CD14-positive monocyte (primary cell): ENCODE measurements at regions not wholly inside any gene's neighbourhood (a gene's known extent, or its start where the extent isn't known, plus 50 kb on each side); places are given as distances from the start of the nearest gene placed in this dataset.
"Not testable (repeated sequence)": the region's sequence is repeated elsewhere in the genome, so short reads cannot be mapped to it uniquely, and the experiment has no call there.

Experiments
- DNase-seq, 3 donors: peaks; one replicate each; pipeline ENCODE4 v3.0.0-alpha.2; 2011 to 2022
- H2AFZ ChIP-seq: 2 replicates; pipeline ENCODE4 v1.6.0; 2012; ENCODE audit warnings: mild to moderate bottlenecking, low read depth, low read length, inconsistent platforms; ENCODE audit not compliant: insufficient read depth, poor library complexity, severe bottlenecking
- H3K27ac ChIP-seq, 2 donors: 1 replicate in 1 of 2; 2 replicates in 1 of 2; pipeline ENCODE4 v1.5.1; 2012 to 2013; ENCODE audit warnings: low read length in 2 of 2, control low read depth in 1 of 2, inconsistent platforms in 1 of 2, low read depth in 1 of 2, mild to moderate bottlenecking in 1 of 2
- H3K27me3 ChIP-seq, 2 donors: one replicate each; pipeline versions ENCODE4 v1.6.0 to v1.6.1; 2011 to 2013; ENCODE audit warnings: low read length in 2 of 2; ENCODE audit not compliant: control insufficient read depth in 2 of 2, insufficient read depth in 2 of 2
- H3K36me3 ChIP-seq, 2 donors: replicated peaks in 1 of 2; 1 replicate in 1 of 2; 2 replicates in 1 of 2; pipeline versions ENCODE4 v1.5.1 to v1.6.1; 2012 to 2013; ENCODE audit warnings: low read length in 2 of 2, control low read depth in 1 of 2, inconsistent platforms in 1 of 2, mild to moderate bottlenecking in 1 of 2; ENCODE audit not compliant: insufficient read depth in 2 of 2, control insufficient read depth in 1 of 2
- H3K4me1 ChIP-seq, 2 donors: 1 replicate in 1 of 2; 2 replicates in 1 of 2; pipeline versions ENCODE4 v1.5.1 to v1.6.1; 2012 to 2013; ENCODE audit warnings: low read length in 2 of 2, control low read depth in 1 of 2, inconsistent platforms in 1 of 2, mild to moderate bottlenecking in 1 of 2, moderate library complexity in 1 of 2; ENCODE audit not compliant: insufficient read depth in 2 of 2, control insufficient read depth in 1 of 2
- H3K4me2 ChIP-seq: replicated peaks from 2 replicates; pipeline ENCODE3; 2012; ENCODE audit warnings: low read length, moderate library complexity, mild to moderate bottlenecking; ENCODE audit not compliant: poor library complexity, severe bottlenecking; ENCODE audit errors: extremely low read depth
- H3K4me3 ChIP-seq, 3 experiments: fragments of 200-600 bp in 1 of 3; sonication (generic) in 1 of 3; replicated peaks in 1 of 3; 1 replicate in 2 of 3; 2 replicates in 1 of 3; pipeline ENCODE4 v1.5.1; 2011 to 2013; ENCODE audit warnings: low read length in 3 of 3, mild to moderate bottlenecking in 3 of 3, control low read depth in 2 of 3, low read depth in 2 of 3, inconsistent platforms in 1 of 3, moderate library complexity in 1 of 3
- H3K79me2 ChIP-seq: 2 replicates; pipeline ENCODE4 v1.6.0; 2012; ENCODE audit warnings: mild to moderate bottlenecking, control low read depth, inconsistent platforms, low read length, moderate library complexity; ENCODE audit not compliant: insufficient read depth
- H3K9ac ChIP-seq: 2 replicates; pipeline ENCODE4 v1.6.0; 2017; ENCODE audit warnings: low read length, mild to moderate bottlenecking; ENCODE audit not compliant: insufficient read depth, poor library complexity, severe bottlenecking
- H3K9me3 ChIP-seq, 2 donors: replicated peaks in 1 of 2; 1 replicate in 1 of 2; 2 replicates in 1 of 2; pipeline versions ENCODE4 v1.5.1 to v1.6.1; 2012 to 2013; ENCODE audit warnings: low read length in 2 of 2, control low read depth in 1 of 2; ENCODE audit not compliant: control insufficient read depth in 1 of 2, insufficient read depth in 1 of 2
- H4K20me1 ChIP-seq: 2 replicates; pipeline ENCODE4 v1.6.0; 2012; ENCODE audit warnings: mild to moderate bottlenecking, low read length, control low read depth, moderate library complexity; ENCODE audit not compliant: insufficient read depth
- H3K27ac Mint-ChIP-seq, 7 donors: one replicate each; pipeline ENCODE4 v1.8.0; 2020; ENCODE audit warnings: mild to moderate bottlenecking in 7 of 7, mixed read lengths in 7 of 7, moderate library complexity in 6 of 7, inconsistent platforms in 2 of 7
- H3K27me3 Mint-ChIP-seq, 3 donors: one replicate each; pipeline ENCODE4 v1.8.0; 2021 to 2022; ENCODE audit warnings: low read depth in 3 of 3, mild to moderate bottlenecking in 3 of 3, mixed read lengths in 3 of 3, moderate library complexity in 3 of 3, inconsistent platforms in 1 of 3
- H3K36me3 Mint-ChIP-seq, 2 donors: one replicate each; pipeline ENCODE4 v1.8.0; 2020; ENCODE audit warnings: mixed read lengths in 2 of 2, inconsistent platforms in 1 of 2, mild to moderate bottlenecking in 1 of 2
- H3K4me1 Mint-ChIP-seq: one replicate; pipeline ENCODE4 v1.8.0; 2020; ENCODE audit warnings: mild to moderate bottlenecking, mixed read lengths
- H3K4me3 Mint-ChIP-seq, 2 donors: one replicate each; pipeline ENCODE4 v1.8.0; 2020; ENCODE audit warnings: mild to moderate bottlenecking in 2 of 2, mixed read lengths in 2 of 2, moderate library complexity in 1 of 2
- H3K9me3 Mint-ChIP-seq, 7 donors: one replicate each; pipeline ENCODE4 v1.8.0; 2020 to 2022; ENCODE audit warnings: mixed read lengths in 7 of 7, mild to moderate bottlenecking in 6 of 7, moderate library complexity in 6 of 7, inconsistent platforms in 2 of 7
- WGBS: methylation state at CpG from one replicate; pipeline ENCODE4 v1.1.5; 2013; ENCODE audit warnings: missing lambda C conversion rate; ENCODE audit not compliant: insufficient coverage; 5-methylcytosine and 5-hydroxymethylcytosine counted together
- intact Hi-C, 2 donors: fragments of 100-400 bp; cut with micrococcal nuclease; formaldehyde crosslinking; loops; one replicate each; pipeline versions ENCODE4 v1.15.0 to v1.15.1; 2023
- TF ChIP-seq, protein P1 (sequence below): fragments of 200-600 bp; IDR thresholded peaks from one replicate; pipeline ENCODE4 v1.8.0; 2022; ENCODE audit warnings: antibody characterized with exemption, mild to moderate bottlenecking

- H3K79me2 ChIP-seq: no peaks in the 10 kb centered on the region
- H3K9me3 ChIP-seq: peaks cover 0 to 7% of the 10 kb centered on the region in 2 donors
- no peaks in the 10 kb centered on the region for H3K36me3 ChIP-seq
- H3K9me3 Mint-ChIP-seq: peaks cover 8 to 24% (median 9%) of the 10 kb centered on the region in 7 donors
- H2AFZ ChIP-seq: no peak overlapping the region
- H3K4me3 ChIP-seq: no peak overlapping the region
- no peak for DNase-seq
- intact Hi-C loops: no loop called here
- TF ChIP-seq, protein P1, sequence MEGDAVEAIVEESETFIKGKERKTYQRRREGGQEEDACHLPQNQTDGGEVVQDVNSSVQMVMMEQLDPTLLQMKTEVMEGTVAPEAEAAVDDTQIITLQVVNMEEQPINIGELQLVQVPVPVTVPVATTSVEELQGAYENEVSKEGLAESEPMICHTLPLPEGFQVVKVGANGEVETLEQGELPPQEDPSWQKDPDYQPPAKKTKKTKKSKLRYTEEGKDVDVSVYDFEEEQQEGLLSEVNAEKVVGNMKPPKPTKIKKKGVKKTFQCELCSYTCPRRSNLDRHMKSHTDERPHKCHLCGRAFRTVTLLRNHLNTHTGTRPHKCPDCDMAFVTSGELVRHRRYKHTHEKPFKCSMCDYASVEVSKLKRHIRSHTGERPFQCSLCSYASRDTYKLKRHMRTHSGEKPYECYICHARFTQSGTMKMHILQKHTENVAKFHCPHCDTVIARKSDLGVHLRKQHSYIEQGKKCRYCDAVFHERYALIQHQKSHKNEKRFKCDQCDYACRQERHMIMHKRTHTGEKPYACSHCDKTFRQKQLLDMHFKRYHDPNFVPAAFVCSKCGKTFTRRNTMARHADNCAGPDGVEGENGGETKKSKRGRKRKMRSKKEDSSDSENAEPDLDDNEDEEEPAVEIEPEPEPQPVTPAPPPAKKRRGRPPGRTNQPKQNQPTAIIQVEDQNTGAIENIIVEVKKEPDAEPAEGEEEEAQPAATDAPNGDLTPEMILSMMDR: no peak
- H3K27ac Mint-ChIP-seq: peak overlapping the region in 1 of 7 donors; percentile 6
- no peak overlapping the region for H3K27ac ChIP-seq
- H3K9ac ChIP-seq: no peak overlapping the region
- H3K36me3 Mint-ChIP-seq: no peaks in the 10 kb centered on the region
- 97% methylated on average over 5 of the region's 5 CpGs for WGBS
- no peaks in the 10 kb centered on the region for H3K27me3 ChIP-seq
- H3K4me2 ChIP-seq: no peak overlapping the region
- no peak overlapping the region for H3K4me3 Mint-ChIP-seq
- no peaks in the 10 kb centered on the region for H3K4me1 ChIP-seq
- no peaks in the 10 kb centered on the region for H3K27me3 Mint-ChIP-seq
- H3K4me1 Mint-ChIP-seq: no peaks in the 10 kb centered on the region
- no peaks in the 10 kb centered on the region for H4K20me1 ChIP-seq
Observed at GRCh38 chr7:13126347-13126746, 438.9 kb downstream of the ARL4A start.

- H3K27ac Mint-ChIP-seq: no peak overlapping the region
- TF ChIP-seq, protein P1: no peak
- H3K4me2 ChIP-seq: no peak overlapping the region
- WGBS: 100% methylated on average over 1 of the region's 4 CpGs
- no peak overlapping the region for H3K4me3 ChIP-seq
- peaks cover 0 to 2% (median 0%) of the 10 kb centered on the region in 3 donors for H3K27me3 Mint-ChIP-seq
- no peaks in the 10 kb centered on the region for H3K36me3 Mint-ChIP-seq
- no peak overlapping the region for H3K4me3 Mint-ChIP-seq
- H3K36me3 ChIP-seq: no peaks in the 10 kb centered on the region
- no peak for DNase-seq
- H3K27ac ChIP-seq: no peak overlapping the region
- H3K4me1 ChIP-seq: no peaks in the 10 kb centered on the region
- H3K4me1 Mint-ChIP-seq: no peaks in the 10 kb centered on the region
- H3K27me3 ChIP-seq: no peaks in the 10 kb centered on the region
- H3K9ac ChIP-seq: no peak overlapping the region
- H3K9me3 ChIP-seq: peaks cover 0 to 7% of the 10 kb centered on the region in 2 donors
- no peaks in the 10 kb centered on the region for H4K20me1 ChIP-seq
- H3K79me2 ChIP-seq: no peaks in the 10 kb centered on the region
- H3K9me3 Mint-ChIP-seq: peaks cover 0 to 15% (median 4%) of the 10 kb centered on the region in 7 donors
- no peak overlapping the region for H2AFZ ChIP-seq
- intact Hi-C loops: no loop called here
Observed at GRCh38 chr7:13130321-13130720, 442.9 kb downstream of the ARL4A start.

DNA sequence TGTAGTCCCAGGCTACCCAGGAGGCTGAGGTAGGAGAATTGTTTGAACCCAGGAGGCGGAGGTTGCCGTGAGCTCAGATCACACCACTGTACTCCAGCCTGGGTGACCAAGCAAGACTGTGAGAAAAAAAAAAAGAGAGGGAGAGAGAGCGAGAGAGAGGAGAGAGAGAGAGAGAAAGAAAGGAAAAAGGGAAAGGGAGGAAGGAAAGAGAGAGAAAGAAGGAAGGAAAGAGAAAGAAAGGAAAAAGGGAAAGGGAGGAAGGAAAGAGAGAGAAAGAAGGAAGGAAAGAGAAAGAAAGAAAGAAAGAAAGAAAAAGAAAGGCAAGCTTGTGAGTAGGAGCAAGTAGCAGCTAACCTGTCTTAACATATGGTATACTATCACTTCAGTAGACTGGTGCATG lies 443.5 kb downstream of the ARL4A start:
- H3K27ac Mint-ChIP-seq, H3K4me3 Mint-ChIP-seq, H3K79me2 ChIP-seq, H4K20me1 ChIP-seq, H3K4me1 Mint-ChIP-seq, H3K4me2 ChIP-seq, intact Hi-C loops, H3K9me3 ChIP-seq, H3K36me3 ChIP-seq, H3K4me3 ChIP-seq, DNase-seq, H2AFZ ChIP-seq, H3K36me3 Mint-ChIP-seq, H3K27me3 Mint-ChIP-seq, H3K27ac ChIP-seq, H3K27me3 ChIP-seq, H3K9ac ChIP-seq, H3K4me1 ChIP-seq: not testable (repeated sequence)
- H3K9me3 Mint-ChIP-seq: peaks cover 0 to 10% (median 2%) of the 10 kb centered on the region in 7 donors
- 92% methylated on average over 2 of the region's 3 CpGs for WGBS
